H1 (cell line): ENCODE measurements at regions not wholly inside any gene's neighbourhood (a gene's known extent, or its start where the extent isn't known, plus 50 kb on each side); places are given as distances from the start of the nearest gene placed in this dataset.

Source experiments
- CTCF ChIA-PET: fragments of 300-600 bp; sonication (Branson Sonifier 250); formaldehyde crosslinking; loops from one replicate; lab custom pipeline; 2021; ENCODE audit not compliant: partially characterized antibody; lab: Charles Lee
- POLR2A ChIA-PET: fragments of 300-600 bp; sonication (Branson Sonifier 250); formaldehyde crosslinking; loops from one replicate; lab custom pipeline; 2021; ENCODE audit warnings: inconsistent platforms; ENCODE audit not compliant: partially characterized antibody; lab: Charles Lee
- DNase-seq, 2 experiments: peaks; one replicate each; pipeline versions ENCODE4 v3.0.0 to v3.0.0-alpha.2; 2010 to 2022; ENCODE audit warnings: low spot score in 2 of 2, low read depth in 1 of 2, mixed read lengths in 1 of 2
- FAIRE-seq: peaks from 2 replicates; lab custom pipeline; 2011; peaks lifted over from hg19 to GRCh38; lab: Jason Lieb, UNC
- H2AFZ ChIP-seq: 2 replicates; pipeline ENCODE4 v1.8.1; 2012; ENCODE audit warnings: low read length, inconsistent platforms
- H2AK5ac ChIP-seq: 2 replicates; pipeline ENCODE4 v1.6.1; 2013; ENCODE audit warnings: low read depth, low read length
- H2BK120ac ChIP-seq: replicated peaks from 2 replicates; pipeline ENCODE3; 2013; ENCODE audit warnings: low read depth, low read length, inconsistent platforms
- H2BK12ac ChIP-seq: 2 replicates; pipeline ENCODE4 v1.6.1; 2013; ENCODE audit warnings: low read depth, low read length
- H2BK15ac ChIP-seq: 2 replicates; pipeline ENCODE4 v1.6.1; 2013; ENCODE audit warnings: low read length
- H2BK20ac ChIP-seq: 2 replicates; pipeline ENCODE4 v1.6.1; 2013; ENCODE audit warnings: low read length
- H2BK5ac ChIP-seq: 2 replicates; pipeline ENCODE4 v1.6.1; 2013; ENCODE audit warnings: low read depth, low read length
- H3K14ac ChIP-seq: 2 replicates; pipeline ENCODE4 v1.6.1; 2013; ENCODE audit warnings: inconsistent platforms; ENCODE audit not compliant: insufficient read length
- H3K18ac ChIP-seq: 2 replicates; pipeline ENCODE4 v1.6.1; 2013; ENCODE audit warnings: low read length; ENCODE audit errors: extremely low read depth
- H3K23ac ChIP-seq: 2 replicates; pipeline ENCODE4 v1.6.1; 2013; ENCODE audit warnings: inconsistent platforms; ENCODE audit not compliant: insufficient read length
- H3K23me2 ChIP-seq: 2 replicates; pipeline ENCODE4 v1.6.1; 2013; ENCODE audit warnings: low read depth, low read length
- H3K27ac ChIP-seq: 2 replicates; pipeline ENCODE4 v1.6.1; 2011; ENCODE audit warnings: low read depth, low read length, inconsistent platforms
- H3K27me3 ChIP-seq, 4 experiments: replicated peaks in 1 of 4; 1 replicate in 1 of 4; 2 replicates in 3 of 4; pipeline versions ENCODE4 v1.6.1 to v1.8.1; 2011 to 2013; ENCODE audit warnings: low read length in 3 of 4, mild to moderate bottlenecking in 3 of 4, inconsistent platforms in 2 of 4, mixed read lengths in 2 of 4, moderate library complexity in 1 of 4; ENCODE audit not compliant: control insufficient read depth in 3 of 4, insufficient read depth in 3 of 4; ENCODE audit errors: extremely low read depth in 1 of 4
- H3K36me3 ChIP-seq, 4 experiments: 2 replicates each; pipeline versions ENCODE4 v1.6.1 to v1.8.1; 2011 to 2013; ENCODE audit warnings: mild to moderate bottlenecking in 4 of 4, low read length in 3 of 4, moderate library complexity in 2 of 4, control low read depth in 1 of 4, inconsistent platforms in 1 of 4; ENCODE audit not compliant: insufficient read depth in 4 of 4, control insufficient read depth in 2 of 4
- H3K4ac ChIP-seq: replicated peaks from 2 replicates; pipeline ENCODE3; 2013; ENCODE audit warnings: low read length, low read depth, mixed read lengths, inconsistent platforms; ENCODE audit not compliant: insufficient read length
- H3K4me1 ChIP-seq, 4 experiments: replicated peaks in 1 of 4; 1 replicate in 1 of 4; 2 replicates in 3 of 4; pipeline versions ENCODE4 v1.6.1 to v1.8.1; 2011 to 2013; ENCODE audit warnings: low read length in 3 of 4, inconsistent platforms in 2 of 4, mixed read lengths in 1 of 4; ENCODE audit not compliant: insufficient read depth in 4 of 4, control insufficient read depth in 3 of 4
- H3K4me2 ChIP-seq, 2 experiments: 2 replicates each; pipeline versions ENCODE4 v1.6.1 to v1.8.1; 2011 to 2013; ENCODE audit warnings: low read depth in 2 of 2, low read length in 2 of 2, control low read depth in 1 of 2, inconsistent platforms in 1 of 2, mild to moderate bottlenecking in 1 of 2; ENCODE audit not compliant: insufficient read depth in 1 of 2
- H3K4me3 ChIP-seq, 4 experiments: fragments of 200-600, 300-600 bp in 1 of 4; sonication (generic), shearing (Covaris generic), sonication (Bioruptor Twin) in 1 of 4; 2 replicates each; pipeline versions ENCODE4 v1.5.1 to v1.8.1; 2011 to 2016; ENCODE audit warnings: low read length in 4 of 4, low read depth in 3 of 4, control low read depth in 2 of 4, inconsistent platforms in 2 of 4, mild to moderate bottlenecking in 2 of 4, mixed read lengths in 1 of 4, moderate library complexity in 1 of 4; ENCODE audit not compliant: insufficient read depth in 2 of 4; ENCODE audit errors: extremely low read depth in 1 of 4
- H3K56ac ChIP-seq: replicated peaks from 2 replicates; pipeline ENCODE3; 2013; ENCODE audit warnings: low read depth, mild to moderate bottlenecking, mixed read lengths, low read length, inconsistent platforms; ENCODE audit not compliant: insufficient read length
- H3K79me1 ChIP-seq: 2 replicates; pipeline ENCODE4 v1.6.1; 2013; ENCODE audit warnings: low read depth, low read length, control low read depth
- H3K79me2 ChIP-seq, 2 experiments: 2 replicates each; pipeline versions ENCODE4 v1.6.1 to v1.8.1; 2012 to 2013; ENCODE audit warnings: low read length in 2 of 2, mild to moderate bottlenecking in 2 of 2, inconsistent platforms in 1 of 2; ENCODE audit not compliant: insufficient read depth in 2 of 2, control insufficient read depth in 1 of 2
- H3K9ac ChIP-seq, 4 experiments: replicated peaks in 1 of 4; 1 replicate in 1 of 4; 2 replicates in 3 of 4; pipeline versions ENCODE4 v1.6.1 to v1.8.1; 2011 to 2013; ENCODE audit warnings: low read depth in 3 of 4, low read length in 3 of 4, control low read depth in 2 of 4, mild to moderate bottlenecking in 2 of 4, moderate library complexity in 2 of 4, inconsistent platforms in 1 of 4; ENCODE audit errors: extremely low read depth in 1 of 4
- H3K9me3 ChIP-seq, 2 experiments: 2 replicates each; pipeline versions ENCODE4 v1.6.1 to v1.8.1; 2012 to 2013; ENCODE audit warnings: mild to moderate bottlenecking in 2 of 2, moderate library complexity in 2 of 2, control low read depth in 1 of 2, inconsistent platforms in 1 of 2, low read depth in 1 of 2, low read length in 1 of 2, mixed read lengths in 1 of 2; ENCODE audit not compliant: insufficient read depth in 2 of 2
- H4K20me1 ChIP-seq, 2 experiments: replicated peaks in 1 of 2; 2 replicates each; pipeline versions ENCODE3 to v1.8.1; 2011 to 2013; ENCODE audit warnings: inconsistent platforms in 2 of 2, low read length in 2 of 2, mild to moderate bottlenecking in 1 of 2; ENCODE audit not compliant: insufficient read depth in 2 of 2, control insufficient read depth in 1 of 2
- H4K5ac ChIP-seq: 2 replicates; pipeline ENCODE4 v1.6.1; 2013; ENCODE audit warnings: low read length, low read depth, mixed read lengths, inconsistent platforms; ENCODE audit not compliant: insufficient read length
- H4K8ac ChIP-seq: 2 replicates; pipeline ENCODE4 v1.8.0; 2013; ENCODE audit warnings: mild to moderate bottlenecking, moderate library complexity, low read length, inconsistent platforms; ENCODE audit not compliant: insufficient read depth; ENCODE audit errors: extremely low read depth
- H4K91ac ChIP-seq: replicated peaks from 2 replicates; pipeline ENCODE3; 2013; ENCODE audit warnings: low read length, mixed read lengths, inconsistent platforms; ENCODE audit not compliant: insufficient read length
- CBX5 ChIP-seq: fragments of 300-800, 300-1000 bp; sonication (generic); IDR thresholded peaks from 2 replicates; pipeline ENCODE4 v1.7.1; 2016; ENCODE audit warnings: antibody characterized with exemption, low read length, low read depth
- EP300 ChIP-seq, 2 experiments: IDR thresholded peaks; 1 replicate in 1 of 2; 2 replicates in 1 of 2; pipeline ENCODE4 v1.6.1; 2011 to 2012; ENCODE audit warnings: low read depth in 2 of 2, low read length in 2 of 2, mild to moderate bottlenecking in 2 of 2, borderline replicate concordance in 1 of 2, inconsistent platforms in 1 of 2, moderate library complexity in 1 of 2
- EZH2 ChIP-seq: fragments of 200-600 bp; sonication (generic); IDR thresholded peaks from 2 replicates; pipeline ENCODE4 v1.7.1; 2012; ENCODE audit warnings: low read depth, mild to moderate bottlenecking, moderate library complexity, low read length, inconsistent platforms; ENCODE audit not compliant: severe bottlenecking
- HDAC6 ChIP-seq: IDR thresholded peaks from one replicate; pipeline ENCODE4 v1.7.1; 2012; ENCODE audit warnings: low read depth, mild to moderate bottlenecking, inconsistent platforms, low read length, moderate library complexity
- RNF2 ChIP-seq: fragments of 200-900, 300-1000 bp; sonication (generic); IDR thresholded peaks from 2 replicates; pipeline ENCODE4 v1.7.1; 2016; ENCODE audit warnings: borderline replicate concordance, low read depth, mild to moderate bottlenecking, antibody characterized with exemption, low read length; ENCODE audit not compliant: poor library complexity, severe bottlenecking; ENCODE audit errors: missing control alignments
- SIX5 ChIP-seq: IDR thresholded peaks from 2 replicates; pipeline ENCODE4 v1.6.1; 2011; ENCODE audit warnings: mild to moderate bottlenecking, low read depth, low read length
- SP4 ChIP-seq: IDR thresholded peaks from 2 replicates; pipeline ENCODE4 v1.6.1; 2012; ENCODE audit warnings: low read length, inconsistent platforms
- WGBS, 2 experiments: shearing (Covaris generic) in 1 of 2; methylation state at CpG; one replicate each; pipeline versions ENCODE4 v1.1.6 to v1.1.7; 2013 to 2015; ENCODE audit warnings: low lambda C conversion rate in 2 of 2, mixed read lengths in 2 of 2, inconsistent platforms in 1 of 2, low coverage in 1 of 2, missing lambda C conversion rate in 1 of 2; ENCODE audit not compliant: insufficient replicate concordance in 2 of 2, insufficient coverage in 1 of 2, insufficient read length in 1 of 2; ENCODE audit errors: extremely low coverage in 1 of 2, missing lambda C conversion rate in 1 of 2; 5-methylcytosine and 5-hydroxymethylcytosine counted together
- TF ChIP-seq, protein P1 (sequence below), 3 experiments: IDR thresholded peaks; 1 replicate in 2 of 3; 2 replicates in 1 of 3; pipeline versions ENCODE4 v1.5.1 to v1.6.1; 2011; ENCODE audit warnings: low read length in 3 of 3, mild to moderate bottlenecking in 3 of 3, inconsistent platforms in 2 of 3, low read depth in 1 of 3, moderate library complexity in 1 of 3; ENCODE audit not compliant: insufficient read depth in 1 of 3; ENCODE audit errors: control extremely low read depth in 1 of 3
- TF ChIP-seq, protein P2 (sequence below): IDR thresholded peaks from 2 replicates; pipeline ENCODE4 v1.6.1; 2012; ENCODE audit warnings: inconsistent platforms
- TF ChIP-seq, protein P3 (sequence below): IDR thresholded peaks from 2 replicates; pipeline ENCODE4 v1.6.1; 2012; ENCODE audit warnings: inconsistent platforms

DNA sequence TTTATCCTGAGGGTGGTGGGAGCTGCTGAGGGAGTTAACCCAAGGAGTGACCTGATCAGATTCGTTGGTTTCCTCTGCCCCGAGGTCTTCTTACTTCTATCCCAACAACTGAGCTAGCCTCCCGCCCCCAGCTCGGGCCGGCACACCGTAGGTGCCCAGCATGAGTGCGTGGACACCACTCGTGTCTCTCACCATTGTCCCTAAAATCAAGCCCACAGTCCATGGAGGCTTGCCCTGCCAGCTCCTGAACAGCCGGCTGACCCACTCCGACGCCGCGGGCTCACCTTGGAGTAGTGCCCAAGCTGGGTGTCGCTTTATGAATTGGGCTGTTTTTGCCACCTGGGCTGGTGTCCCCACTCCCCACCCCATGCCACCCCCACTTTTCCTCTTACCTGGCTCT, 59.0 kb upstream of the CCDC167 start:
- Histone ChIP-seq H3K36me3 (no peaks in the 10 kb centered on the region), H4K91ac (no peak overlapping the region), H2BK20ac (no peak overlapping the region), H2AK5ac (no peak overlapping the region), H3K18ac (no peak overlapping the region; the same call in 1 of the 2 replicates), H3K4ac (no peak overlapping the region), H3K9me3 (no peaks in the 10 kb centered on the region), H2AFZ (no peak overlapping the region), H3K4me2 (no peak overlapping the region), H3K79me1 (no peaks in the 10 kb centered on the region), H4K8ac (no peak overlapping the region), H3K4me3 (no peak overlapping the region), H3K79me2 (no peaks in the 10 kb centered on the region), H2BK15ac (no peak overlapping the region), H3K14ac (no peak overlapping the region), H3K56ac (no peak overlapping the region), H2BK12ac (no peak overlapping the region), H3K23me2 (no peaks in the 10 kb centered on the region), H4K20me1 (no peaks in the 10 kb centered on the region), H3K27me3 (peaks cover 0 to 5% (median 3%) of the 10 kb centered on the region in 4 experiments; a peak in 3 of 7 replicates), H2BK5ac (no peak overlapping the region), H3K4me1 (peaks cover 0 to 6% (median 2%) of the 10 kb centered on the region in 4 experiments; a peak in 4 of 7 replicates), H3K23ac (no peak overlapping the region), H2BK120ac (no peak overlapping the region), H3K9ac (no peak overlapping the region; a peak in 1 of 7 replicates), H3K27ac (no peak overlapping the region), H4K5ac (no peak overlapping the region)
- CTCF ChIA-PET, result interaction anchor here (1.0 to 16.3 kb wide), 12 partner anchors 11 to 245 kb away, joined by 3 to 308 read pairs (median 6); no protein-coding TSS in a partner anchor
- DNase-seq, result no peak
- WGBS, 2 experiments, result 91% methylated on average over 13 of the region's 14 CpGs; no CpG with 5 or more reads in 1 of the 2 experiments
- FAIRE-seq, result no peak
- POLR2A ChIA-PET, result interaction anchor here (0.7 kb wide), 1 partner anchor 18 kb away, joined by 4 read pairs; no protein-coding TSS in a partner anchor
- TF ChIP-seq SP4 (no peak), EP300 (IDR thresholded peaks at IDR 0.05; ENCODE audit: borderline replicate concordance in 1 of 2, low read depth in 2 of 2, low read length in 2 of 2) (no peak), SIX5 (no peak), EZH2 (no peak), HDAC6 (no peak), RNF2 (no peak), CBX5 (no peak)
- TF ChIP-seq, protein P1, sequence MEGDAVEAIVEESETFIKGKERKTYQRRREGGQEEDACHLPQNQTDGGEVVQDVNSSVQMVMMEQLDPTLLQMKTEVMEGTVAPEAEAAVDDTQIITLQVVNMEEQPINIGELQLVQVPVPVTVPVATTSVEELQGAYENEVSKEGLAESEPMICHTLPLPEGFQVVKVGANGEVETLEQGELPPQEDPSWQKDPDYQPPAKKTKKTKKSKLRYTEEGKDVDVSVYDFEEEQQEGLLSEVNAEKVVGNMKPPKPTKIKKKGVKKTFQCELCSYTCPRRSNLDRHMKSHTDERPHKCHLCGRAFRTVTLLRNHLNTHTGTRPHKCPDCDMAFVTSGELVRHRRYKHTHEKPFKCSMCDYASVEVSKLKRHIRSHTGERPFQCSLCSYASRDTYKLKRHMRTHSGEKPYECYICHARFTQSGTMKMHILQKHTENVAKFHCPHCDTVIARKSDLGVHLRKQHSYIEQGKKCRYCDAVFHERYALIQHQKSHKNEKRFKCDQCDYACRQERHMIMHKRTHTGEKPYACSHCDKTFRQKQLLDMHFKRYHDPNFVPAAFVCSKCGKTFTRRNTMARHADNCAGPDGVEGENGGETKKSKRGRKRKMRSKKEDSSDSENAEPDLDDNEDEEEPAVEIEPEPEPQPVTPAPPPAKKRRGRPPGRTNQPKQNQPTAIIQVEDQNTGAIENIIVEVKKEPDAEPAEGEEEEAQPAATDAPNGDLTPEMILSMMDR (IDR thresholded peaks at IDR 0.05; ENCODE audit: control extremely low read depth in 1 of 3, insufficient read depth in 1 of 3, low read depth in 1 of 3, low read length in 3 of 3), result no peak
- TF ChIP-seq, protein P2, sequence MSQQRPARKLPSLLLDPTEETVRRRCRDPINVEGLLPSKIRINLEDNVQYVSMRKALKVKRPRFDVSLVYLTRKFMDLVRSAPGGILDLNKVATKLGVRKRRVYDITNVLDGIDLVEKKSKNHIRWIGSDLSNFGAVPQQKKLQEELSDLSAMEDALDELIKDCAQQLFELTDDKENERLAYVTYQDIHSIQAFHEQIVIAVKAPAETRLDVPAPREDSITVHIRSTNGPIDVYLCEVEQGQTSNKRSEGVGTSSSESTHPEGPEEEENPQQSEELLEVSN, result no peak
- TF ChIP-seq, protein P3, sequence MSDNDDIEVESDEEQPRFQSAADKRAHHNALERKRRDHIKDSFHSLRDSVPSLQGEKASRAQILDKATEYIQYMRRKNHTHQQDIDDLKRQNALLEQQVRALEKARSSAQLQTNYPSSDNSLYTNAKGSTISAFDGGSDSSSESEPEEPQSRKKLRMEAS, result no peak
